HepG2 (cell line): ENCODE measurements at regions not wholly inside any gene's neighbourhood (a gene's known extent, or its start where the extent isn't known, plus 50 kb on each side); places are given as distances from the start of the nearest gene placed in this dataset.

ENCODE experiments used
- ATAC-seq: fragments of 200-7000 bp; cut with Tn5 transposase; 3 replicates; pipeline ENCODE4 v1.9.1; 2020; ENCODE audit warnings: mild to moderate bottlenecking, moderate library complexity
- BruUV-seq: library from RNA; stranded (reverse); fragments of 400-500 nt; replicated peaks from 2 replicates; lab custom pipeline; 2021; lab: Mats Ljungman, UMichigan
- CTCF ChIA-PET: fragments of 300-600 bp; formaldehyde crosslinking; extraction: SDS; loops from one replicate; lab custom pipeline; 2021; ENCODE audit warnings: low total read pairs, inconsistent platforms, low intra/inter-chr PET ratio; lab: Yijun Ruan, JAX
- POLR2A ChIA-PET: fragments of 350-600 bp; sonication (Branson Sonifier 250); formaldehyde crosslinking; loops from one replicate; lab custom pipeline; 2020; ENCODE audit warnings: antibody characterized with exemption, inconsistent platforms; lab: Yijun Ruan, JAX
- DNase-seq: peaks from one replicate; pipeline ENCODE4 v3.0.0-alpha.2; 2015; ENCODE audit warnings: low spot score
- FAIRE-seq: peaks from 3 replicates; lab custom pipeline; 2011; peaks lifted over from hg19 to GRCh38; lab: Jason Lieb, UNC
- H2AFZ ChIP-seq: one replicate; pipeline ENCODE4 v1.6.1; 2011; ENCODE audit warnings: low read length, inconsistent platforms
- H3K27ac ChIP-seq: fragments of 300-600 bp; 3 replicates; pipeline ENCODE4 v1.8.0; 2011; ENCODE audit warnings: mixed run types, mild to moderate bottlenecking, mixed read lengths, low read length, inconsistent platforms; ENCODE audit not compliant: insufficient read depth; ENCODE audit errors: extremely low read length
- H3K27me3 ChIP-seq, 2 experiments: fragments of 200-600 bp in 1 of 2; 2 replicates in 1 of 2; 3 replicates in 1 of 2; pipeline versions ENCODE4 v1.6.0 to v1.8.0; 2011; ENCODE audit warnings: low read length in 2 of 2, mild to moderate bottlenecking in 2 of 2, moderate library complexity in 2 of 2, inconsistent platforms in 1 of 2; ENCODE audit not compliant: insufficient read depth in 2 of 2, control insufficient read depth in 1 of 2
- H3K36me3 ChIP-seq, 2 experiments: fragments of 200-600 bp in 1 of 2; replicated peaks in 1 of 2; 2 replicates in 1 of 2; 3 replicates in 1 of 2; pipeline versions ENCODE4 v1.5.1 to v1.8.0; 2011; ENCODE audit warnings: low read length in 2 of 2, inconsistent platforms in 1 of 2; ENCODE audit not compliant: insufficient read depth in 2 of 2, control insufficient read depth in 1 of 2
- H3K4me1 ChIP-seq: 2 replicates; pipeline ENCODE4 v1.5.1; 2012; ENCODE audit warnings: low read length, inconsistent platforms; ENCODE audit not compliant: insufficient read depth
- H3K4me2 ChIP-seq: 2 replicates; pipeline ENCODE4 v1.6.0; 2011; ENCODE audit warnings: low read depth, low read length, inconsistent platforms
- H3K4me3 ChIP-seq, 3 experiments: fragments of 200-600 bp in 1 of 3; sonication (generic), shearing (Covaris generic) in 1 of 3; replicated peaks in 1 of 3; 2 replicates each; pipeline ENCODE4 v1.5.1; 2011 to 2016; ENCODE audit warnings: low read length in 3 of 3, inconsistent platforms in 2 of 3, low read depth in 2 of 3, mild to moderate bottlenecking in 2 of 3, control low read depth in 1 of 3, mixed read lengths in 1 of 3; ENCODE audit not compliant: insufficient read depth in 1 of 3
- H3K79me2 ChIP-seq: one replicate; pipeline ENCODE4 v1.6.1; 2011; ENCODE audit warnings: low read length, inconsistent platforms; ENCODE audit not compliant: insufficient read depth
- H3K9ac ChIP-seq: 2 replicates; pipeline ENCODE4 v1.6.0; 2011; ENCODE audit warnings: mild to moderate bottlenecking, low read depth, low read length, inconsistent platforms; ENCODE audit not compliant: insufficient read depth
- H3K9me3 ChIP-seq: 2 replicates; pipeline ENCODE4 v1.5.1; 2012; ENCODE audit warnings: mild to moderate bottlenecking, low read length
- H4K20me1 ChIP-seq: 2 replicates; pipeline ENCODE4 v1.6.0; 2011; ENCODE audit warnings: inconsistent platforms, mild to moderate bottlenecking, low read length, moderate library complexity; ENCODE audit not compliant: insufficient read depth
- PRDM15 ChIP-seq: sonication (generic); formaldehyde crosslinking; IDR thresholded peaks from 2 replicates; pipeline ENCODE4 v1.4.0; 2020; ENCODE audit warnings: missing genetic modification reagents
- ZNF484 ChIP-seq: sonication (generic); formaldehyde crosslinking; IDR thresholded peaks from 2 replicates; pipeline ENCODE4 v1.5.1; 2020; ENCODE audit warnings: mild to moderate bottlenecking, low read depth, missing genetic modification reagents, borderline replicate concordance
- WGBS: methylation state at CpG from one replicate; pipeline ENCODE4 v1.1.6; 2017; ENCODE audit warnings: low lambda C conversion rate; 5-methylcytosine and 5-hydroxymethylcytosine counted together
- in situ Hi-C: cut with HindIII; loops from 2 replicates; pipeline ENCODE4 v1.10.0; 2017; ENCODE audit warnings: low pct_unique_long_range_greater_than_20kb; ENCODE audit not compliant: extremely low pct_ligation_motif_present
- intact Hi-C: fragments of 100-400 bp; cut with micrococcal nuclease; formaldehyde crosslinking; loops from one replicate; pipeline ENCODE4 v1.10.0; 2022; ENCODE audit not compliant: unreplicated experiment
- TF ChIP-seq, protein P1 (sequence below): sonication (generic); formaldehyde crosslinking; IDR thresholded peaks from 2 replicates; pipeline ENCODE4 v1.9.0; 2021; ENCODE audit warnings: missing genetic modification reagents, borderline replicate concordance

DNA sequence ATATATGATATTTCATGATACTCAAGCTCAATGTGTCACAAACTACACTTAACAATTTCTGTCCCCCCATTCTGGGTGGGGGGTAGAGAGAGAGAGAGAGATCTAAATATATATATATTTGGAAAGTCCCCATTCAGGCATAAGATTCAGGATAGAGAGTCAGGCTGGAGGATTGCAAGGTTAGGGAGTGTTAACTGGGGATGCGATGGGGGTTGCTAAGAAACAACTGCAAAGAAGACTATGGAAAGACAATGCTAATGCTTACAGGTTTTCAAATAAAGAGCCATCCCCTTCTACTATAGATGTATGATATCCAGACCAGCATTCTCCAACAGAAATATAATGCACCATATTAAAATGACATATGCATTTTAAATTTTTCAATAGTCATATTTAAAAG lies 79.2 kb upstream of the OR5AK2 start (continued):
- no peak for TF ChIP-seq PRDM15 (CRISPR knock-in tag)

GRCh38 chr11:56909080-56909479 lies 79.6 kb upstream of the OR5AK2 start:
- no peak for FAIRE-seq
- no peak overlapping the region for H3K27ac ChIP-seq
- H3K79me2 ChIP-seq, result no peaks in the 10 kb centered on the region
- H3K27me3 ChIP-seq, result no peaks in the 10 kb centered on the region
- POLR2A ChIA-PET, result no interaction called here
- no peak overlapping the region for H3K9ac ChIP-seq
- H4K20me1 ChIP-seq, result no peaks in the 10 kb centered on the region
- TF ChIP-seq, protein P1, sequence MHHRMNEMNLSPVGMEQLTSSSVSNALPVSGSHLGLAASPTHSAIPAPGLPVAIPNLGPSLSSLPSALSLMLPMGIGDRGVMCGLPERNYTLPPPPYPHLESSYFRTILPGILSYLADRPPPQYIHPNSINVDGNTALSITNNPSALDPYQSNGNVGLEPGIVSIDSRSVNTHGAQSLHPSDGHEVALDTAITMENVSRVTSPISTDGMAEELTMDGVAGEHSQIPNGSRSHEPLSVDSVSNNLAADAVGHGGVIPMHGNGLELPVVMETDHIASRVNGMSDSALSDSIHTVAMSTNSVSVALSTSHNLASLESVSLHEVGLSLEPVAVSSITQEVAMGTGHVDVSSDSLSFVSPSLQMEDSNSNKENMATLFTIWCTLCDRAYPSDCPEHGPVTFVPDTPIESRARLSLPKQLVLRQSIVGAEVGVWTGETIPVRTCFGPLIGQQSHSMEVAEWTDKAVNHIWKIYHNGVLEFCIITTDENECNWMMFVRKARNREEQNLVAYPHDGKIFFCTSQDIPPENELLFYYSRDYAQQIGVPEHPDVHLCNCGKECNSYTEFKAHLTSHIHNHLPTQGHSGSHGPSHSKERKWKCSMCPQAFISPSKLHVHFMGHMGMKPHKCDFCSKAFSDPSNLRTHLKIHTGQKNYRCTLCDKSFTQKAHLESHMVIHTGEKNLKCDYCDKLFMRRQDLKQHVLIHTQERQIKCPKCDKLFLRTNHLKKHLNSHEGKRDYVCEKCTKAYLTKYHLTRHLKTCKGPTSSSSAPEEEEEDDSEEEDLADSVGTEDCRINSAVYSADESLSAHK (CRISPR knock-in tag), result no peak
- no peak for TF ChIP-seq ZNF484 (CRISPR knock-in tag)
- intact Hi-C loops, result no loop called here
- no peak overlapping the region for H3K4me3 ChIP-seq
- no TSS peak for BruUV-seq
- no peaks in the 10 kb centered on the region for H3K4me1 ChIP-seq
- H3K9me3 ChIP-seq, result no peaks in the 10 kb centered on the region
- ATAC-seq, result no peak
- H3K4me2 ChIP-seq, result no peak overlapping the region
- no peaks in the 10 kb centered on the region for H3K36me3 ChIP-seq
- DNase-seq, result no peak
- in situ Hi-C loops, result no loop called here
- 0% methylated on average over 1 of the region's 4 CpGs for WGBS
- CTCF ChIA-PET, result no interaction called here
- no peak overlapping the region for H2AFZ ChIP-seq
